ENCODE measurements at regions not wholly inside any gene's neighbourhood (a gene's known extent, or its start where the extent isn't known, plus 50 kb on each side); places are given as distances from the start of the nearest gene placed in this dataset.

DNA sequence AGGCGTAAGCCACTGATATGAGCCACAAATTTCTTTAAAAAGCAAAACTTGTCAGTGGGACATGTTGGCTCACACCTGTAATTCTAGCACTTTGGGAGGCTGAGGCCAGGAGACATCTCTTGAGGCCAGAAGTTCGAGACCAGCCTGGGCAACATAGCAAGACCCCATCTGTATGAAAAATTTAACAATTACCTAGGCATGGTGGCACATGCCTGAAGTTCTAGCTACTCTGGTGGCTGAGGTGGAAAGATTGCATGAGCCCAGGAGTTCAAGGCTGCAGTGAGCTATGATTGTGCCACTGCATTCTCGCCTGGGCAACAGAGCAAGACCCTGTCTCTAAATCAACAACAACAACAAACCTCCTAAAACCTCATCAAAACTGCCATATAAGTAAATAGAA, 147.6 kb upstream of the BARHL2 start:
- TF ChIP-seq, protein P1, sequence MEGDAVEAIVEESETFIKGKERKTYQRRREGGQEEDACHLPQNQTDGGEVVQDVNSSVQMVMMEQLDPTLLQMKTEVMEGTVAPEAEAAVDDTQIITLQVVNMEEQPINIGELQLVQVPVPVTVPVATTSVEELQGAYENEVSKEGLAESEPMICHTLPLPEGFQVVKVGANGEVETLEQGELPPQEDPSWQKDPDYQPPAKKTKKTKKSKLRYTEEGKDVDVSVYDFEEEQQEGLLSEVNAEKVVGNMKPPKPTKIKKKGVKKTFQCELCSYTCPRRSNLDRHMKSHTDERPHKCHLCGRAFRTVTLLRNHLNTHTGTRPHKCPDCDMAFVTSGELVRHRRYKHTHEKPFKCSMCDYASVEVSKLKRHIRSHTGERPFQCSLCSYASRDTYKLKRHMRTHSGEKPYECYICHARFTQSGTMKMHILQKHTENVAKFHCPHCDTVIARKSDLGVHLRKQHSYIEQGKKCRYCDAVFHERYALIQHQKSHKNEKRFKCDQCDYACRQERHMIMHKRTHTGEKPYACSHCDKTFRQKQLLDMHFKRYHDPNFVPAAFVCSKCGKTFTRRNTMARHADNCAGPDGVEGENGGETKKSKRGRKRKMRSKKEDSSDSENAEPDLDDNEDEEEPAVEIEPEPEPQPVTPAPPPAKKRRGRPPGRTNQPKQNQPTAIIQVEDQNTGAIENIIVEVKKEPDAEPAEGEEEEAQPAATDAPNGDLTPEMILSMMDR (IDR thresholded peaks at IDR 0.05): no peak
- TF ChIP-seq POLR2A (IDR thresholded peaks at IDR 0.05): no peak

Data from thyroid gland (tissue), 4 donors.